PC-3 (cell line): ENCODE measurements at regions not wholly inside any gene's neighbourhood (a gene's known extent, or its start where the extent isn't known, plus 50 kb on each side); places are given as distances from the start of the nearest gene placed in this dataset.

Experiments used
- ATAC-seq: fragments of 200-7000 bp; cut with Tn5 transposase; 2 replicates; pipeline ENCODE4 v1.9.1; 2020; ENCODE audit warnings: mild to moderate bottlenecking, moderate library complexity
- BruUV-seq: library from RNA; stranded (reverse); fragments of 400-500 nt; replicated peaks from 2 replicates; lab custom pipeline; 2021; lab: Mats Ljungman, UMichigan
- CTCF ChIA-PET: fragments of 300-600 bp; sonication (Branson Sonifier 250); formaldehyde crosslinking; loops from one replicate; lab custom pipeline; 2022; ENCODE audit warnings: antibody characterized with exemption; lab: Charles Lee
- POLR2A ChIA-PET: fragments of 300-600 bp; sonication (Branson Sonifier 250); formaldehyde crosslinking; loops from one replicate; lab custom pipeline; 2022; ENCODE audit warnings: antibody characterized with exemption; ENCODE audit not compliant: unreplicated experiment; lab: Charles Lee
- DNase-seq: peaks from one replicate; pipeline ENCODE4 v3.0.0-alpha.2; 2015
- H2AFZ ChIP-seq: fragments of 300-600 bp; sonication (generic); 2 replicates; pipeline ENCODE4 v1.6.0; 2016; ENCODE audit warnings: antibody characterized with exemption, low read length
- H3F3A ChIP-seq: fragments of 300-600 bp; sonication (generic); one replicate; pipeline ENCODE4 v1.6.0; 2017; ENCODE audit warnings: antibody characterized with exemption, low read length, control low read depth, mild to moderate bottlenecking; ENCODE audit not compliant: unreplicated experiment
- H3K27ac ChIP-seq: fragments of 300-600 bp; sonication (generic); 2 replicates; pipeline ENCODE4 v1.5.1; 2016; ENCODE audit warnings: mild to moderate bottlenecking, low read length
- H3K27me3 ChIP-seq: fragments of 300-600 bp; sonication (generic); 2 replicates; pipeline ENCODE4 v1.6.1; 2016; ENCODE audit warnings: low read length, mixed read lengths
- H3K36me3 ChIP-seq: fragments of 300-600 bp; sonication (generic); 2 replicates; pipeline ENCODE4 v1.6.1; 2016; ENCODE audit warnings: low read depth, mixed run types, low read length, mixed read lengths
- H3K4me1 ChIP-seq: fragments of 300-600 bp; sonication (generic); 2 replicates; pipeline ENCODE4 v1.5.1; 2016; ENCODE audit warnings: low read length; ENCODE audit not compliant: insufficient read depth
- H3K4me2 ChIP-seq: fragments of 300-600 bp; sonication (generic); 2 replicates; pipeline ENCODE4 v1.6.0; 2016; ENCODE audit warnings: low read length
- H3K4me3 ChIP-seq: fragments of 300-600 bp; sonication (generic); 2 replicates; pipeline ENCODE4 v1.5.1; 2016; ENCODE audit warnings: mild to moderate bottlenecking, low read length, mixed read lengths
- H3K79me2 ChIP-seq: fragments of 300-600 bp; sonication (generic); 2 replicates; pipeline ENCODE4 v1.6.1; 2017; ENCODE audit warnings: low read length, mixed read lengths
- H3K9ac ChIP-seq: fragments of 300-600 bp; sonication (generic); 2 replicates; pipeline ENCODE4 v1.6.0; 2016; ENCODE audit warnings: mild to moderate bottlenecking, low read length
- H3K9me2 ChIP-seq: fragments of 300-600 bp; sonication (generic); replicated peaks from 2 replicates; pipeline ENCODE4 v1.6.1; 2016; ENCODE audit warnings: mixed run types, low read length, mixed read lengths
- H3K9me3 ChIP-seq: fragments of 300-600 bp; sonication (generic); 2 replicates; pipeline ENCODE4 v1.6.1; 2016; ENCODE audit warnings: low read length, mixed read lengths
- H4K20me1 ChIP-seq: fragments of 300-600 bp; sonication (generic); 2 replicates; pipeline ENCODE4 v1.6.1; 2016; ENCODE audit warnings: low read length, mixed read lengths
- CTCF ChIP-seq: fragments of 300-600 bp; sonication (generic); conservative IDR thresholded peaks from 2 replicates; pipeline ENCODE4 v1.5.1; 2017; ENCODE audit warnings: antibody characterized with exemption, low read depth, mild to moderate bottlenecking, low read length
- EZH2 ChIP-seq: fragments of 300-600 bp; sonication (generic); IDR thresholded peaks from one replicate; pipeline ENCODE4 v1.6.1; 2017; ENCODE audit warnings: antibody characterized with exemption, mild to moderate bottlenecking, low read length; ENCODE audit not compliant: unreplicated experiment
- EZH2phosphoT487 ChIP-seq: fragments of 300-600 bp; sonication (generic); IDR thresholded peaks from 2 replicates; pipeline ENCODE4 v1.6.1; 2018; ENCODE audit warnings: mild to moderate bottlenecking, antibody characterized with exemption, low read length, borderline replicate concordance
- intact Hi-C: fragments of 100-400 bp; cut with micrococcal nuclease; formaldehyde crosslinking; loops from 2 replicates; pipeline ENCODE4 v1.9.0; 2023

- POLR2A ChIA-PET, result no interaction called here
- no peak overlapping the region for H2AFZ ChIP-seq
- H3K9ac ChIP-seq, result no peak overlapping the region
- CTCF ChIA-PET, result no interaction called here
- ATAC-seq (no peak), DNase-seq (no peak)
- no TSS peak for BruUV-seq
- H3K79me2 ChIP-seq, result no peaks in the 10 kb centered on the region
- intact Hi-C loops, result no loop called here
- H4K20me1 ChIP-seq, result no peaks in the 10 kb centered on the region
- no peak overlapping the region for H3K4me3 ChIP-seq
- no peaks in the 10 kb centered on the region for H3K9me3 ChIP-seq
- no peaks in the 10 kb centered on the region; the same call in 1 of the 2 replicates for H3K4me1 ChIP-seq
- H3K9me2 ChIP-seq, result no peaks in the 10 kb centered on the region
- H3K27me3 ChIP-seq, result no peaks in the 10 kb centered on the region; the same call in 1 of the 2 replicates
- H3F3A ChIP-seq, result no peaks in the 10 kb centered on the region
- H3K36me3 ChIP-seq, result no peaks in the 10 kb centered on the region
- TF ChIP-seq CTCF (no peak), EZH2 (no peak), EZH2phosphoT487 (no peak)
- no peak overlapping the region for H3K4me2 ChIP-seq
- no peak overlapping the region for H3K27ac ChIP-seq
These were observed 433.6 kb upstream of the DPH6 start for GRCh38 chr15:35979608-35980007.

GRCh38 chr15:35980719-35981118 lies 434.8 kb upstream of the DPH6 start:
- H3F3A ChIP-seq, result no peaks in the 10 kb centered on the region
- no peak overlapping the region for H3K27ac ChIP-seq
- H3K36me3 ChIP-seq, result no peaks in the 10 kb centered on the region
- DNase-seq (peak; percentile 17), ATAC-seq (peak; percentile 81)
- no TSS peak for BruUV-seq
- CTCF ChIA-PET, result no interaction called here
- no peak overlapping the region for H3K4me3 ChIP-seq
- H4K20me1 ChIP-seq, result no peaks in the 10 kb centered on the region
- TF ChIP-seq EZH2phosphoT487 (no peak), EZH2 (no peak), CTCF (no peak)
- no peaks in the 10 kb centered on the region for H3K9me3 ChIP-seq
- no peaks in the 10 kb centered on the region for H3K79me2 ChIP-seq
- H3K27me3 ChIP-seq, result no peaks in the 10 kb centered on the region
- H3K9ac ChIP-seq, result no peak overlapping the region
- POLR2A ChIA-PET, result interaction anchor here (0.6 kb wide), 1 partner anchor 56 kb away, joined by 6 read pairs; no protein-coding TSS in a partner anchor
- H2AFZ ChIP-seq, result no peak overlapping the region
- no peak overlapping the region for H3K4me2 ChIP-seq
- H3K4me1 ChIP-seq, result no peaks in the 10 kb centered on the region; the same call in 1 of the 2 replicates
- no peaks in the 10 kb centered on the region for H3K9me2 ChIP-seq
- intact Hi-C loops, result no loop called here

GRCh38 chr15:35986191-35986721 lies 440.3 kb upstream of the DPH6 start:
- no peak overlapping the region for H3K9ac ChIP-seq
- no peaks in the 10 kb centered on the region for H3K9me3 ChIP-seq
- DNase-seq (no peak), ATAC-seq (no peak)
- CTCF ChIA-PET, result no interaction called here
- H4K20me1 ChIP-seq, result no peaks in the 10 kb centered on the region
- intact Hi-C loops, result no loop called here
- no peaks in the 10 kb centered on the region for H3K79me2 ChIP-seq
- no peak overlapping the region for H3K4me3 ChIP-seq
- no peaks in the 10 kb centered on the region for H3K27me3 ChIP-seq
- no peaks in the 10 kb centered on the region for H3F3A ChIP-seq
- no TSS peak for BruUV-seq
- POLR2A ChIA-PET, result no interaction called here
- H3K36me3 ChIP-seq, result no peaks in the 10 kb centered on the region
- H3K9me2 ChIP-seq, result no peaks in the 10 kb centered on the region
- no peaks in the 10 kb centered on the region for H3K4me1 ChIP-seq
- H2AFZ ChIP-seq, result no peak overlapping the region
- no peak overlapping the region for H3K27ac ChIP-seq
- no peak for TF ChIP-seq CTCF
- H3K4me2 ChIP-seq, result no peak overlapping the region
